K562 (cell line): ENCODE measurements at regions not wholly inside any gene's neighbourhood (a gene's known extent, or its start where the extent isn't known, plus 50 kb on each side); places are given as distances from the start of the nearest gene placed in this dataset.

Experiments used
- ATAC-seq: fragments of 200-7000 bp; cut with Tn5 transposase; 3 replicates; pipeline ENCODE4 v1.9.1; 2020; ENCODE audit warnings: moderate library complexity
- BruUV-seq: library from RNA; stranded (reverse); fragments of 400-500 nt; replicated peaks from 2 replicates; lab custom pipeline; 2021; lab: Mats Ljungman, UMichigan
- CTCF ChIA-PET: fragments of 300-600 bp; formaldehyde crosslinking; extraction: SDS; loops from one replicate; lab custom pipeline; 2021; ENCODE audit warnings: low intra/inter-chr PET ratio; lab: Yijun Ruan, JAX
- POLR2A ChIA-PET: fragments of 300-600, 350-650 bp; sonication (Branson Sonifier 250); formaldehyde crosslinking; extraction: SDS; loops from one replicate; lab custom pipeline; 2021; ENCODE audit warnings: antibody characterized with exemption, inconsistent platforms; lab: Yijun Ruan, JAX
- DNase-seq, 4 experiments: peaks; one replicate each; pipeline versions ENCODE4 v3.0.0 to v3.0.0-alpha.2; 2011 to 2018; ENCODE audit warnings: low spot score in 3 of 4, mixed read lengths in 3 of 4; ENCODE audit errors: extremely low read depth in 1 of 4
- FAIRE-seq: peaks from 2 replicates; lab custom pipeline; 2011; peaks lifted over from hg19 to GRCh38; lab: Jason Lieb, UNC
- H2AFZ ChIP-seq: 2 replicates; pipeline ENCODE4 v1.6.0; 2011; ENCODE audit warnings: low read depth, low read length, control low read depth, inconsistent platforms
- H3K27ac ChIP-seq: fragments of 200-600 bp; 3 replicates; pipeline ENCODE4 v1.8.0; 2011; ENCODE audit warnings: low read depth, mild to moderate bottlenecking, control low read depth, inconsistent platforms, low read length, moderate library complexity, mixed read lengths; ENCODE audit errors: extremely low read depth
- H3K27me3 ChIP-seq, 2 experiments: fragments of 300-600 bp in 1 of 2; 2 replicates in 1 of 2; 3 replicates in 1 of 2; pipeline versions ENCODE4 v1.6.0 to v1.8.0; 2011; ENCODE audit warnings: inconsistent platforms in 2 of 2, low read length in 2 of 2, mild to moderate bottlenecking in 1 of 2, mixed read lengths in 1 of 2, moderate library complexity in 1 of 2; ENCODE audit not compliant: control insufficient read depth in 2 of 2, insufficient read depth in 2 of 2
- H3K36me3 ChIP-seq: fragments of 300-600 bp; 3 replicates; pipeline ENCODE4 v1.8.0; 2011; ENCODE audit warnings: mild to moderate bottlenecking, low read length, inconsistent platforms; ENCODE audit not compliant: control insufficient read depth, insufficient read depth
- H3K4me1 ChIP-seq, 2 experiments: fragments of 200-600 bp in 1 of 2; replicated peaks in 1 of 2; 2 replicates in 1 of 2; 3 replicates in 1 of 2; pipeline versions ENCODE4 v1.5.1 to v1.8.0; 2011; ENCODE audit warnings: inconsistent platforms in 2 of 2, low read length in 2 of 2, mild to moderate bottlenecking in 1 of 2, mixed read lengths in 1 of 2, moderate library complexity in 1 of 2; ENCODE audit not compliant: control insufficient read depth in 2 of 2, insufficient read depth in 2 of 2
- H3K4me2 ChIP-seq: 2 replicates; pipeline ENCODE4 v1.6.1; 2011; ENCODE audit warnings: low read length, control low read depth, inconsistent platforms, mixed read lengths; ENCODE audit not compliant: insufficient read depth
- H3K4me3 ChIP-seq: fragments of 200-600 bp; sonication (generic), shearing (Covaris generic); 2 replicates; pipeline ENCODE4 v1.5.1; 2016; ENCODE audit warnings: control low read depth, inconsistent platforms
- H3K79me2 ChIP-seq: fragments of 200-600 bp; 3 replicates; pipeline ENCODE4 v1.8.0; 2011; ENCODE audit warnings: low read length, inconsistent platforms; ENCODE audit not compliant: control insufficient read depth, insufficient read depth
- H3K9ac ChIP-seq, 2 experiments: 2 replicates each; pipeline versions ENCODE4 v1.6.0 to v1.6.1; 2011; ENCODE audit warnings: low read depth in 2 of 2, low read length in 2 of 2, control low read depth in 1 of 2, inconsistent platforms in 1 of 2, mild to moderate bottlenecking in 1 of 2, mixed read lengths in 1 of 2; ENCODE audit not compliant: insufficient read depth in 1 of 2
- H3K9me1 ChIP-seq: one replicate; pipeline ENCODE4 v1.6.0; 2011; ENCODE audit warnings: inconsistent platforms, mild to moderate bottlenecking, low read length, moderate library complexity; ENCODE audit not compliant: control insufficient read depth, insufficient read depth
- H3K9me3 ChIP-seq: replicated peaks from 2 replicates; pipeline ENCODE4 v1.5.1; 2011; ENCODE audit warnings: low read depth, low read length, inconsistent platforms; ENCODE audit not compliant: control insufficient read depth, insufficient read depth
- H4K20me1 ChIP-seq: replicated peaks from 2 replicates; pipeline ENCODE4 v1.6.1; 2011; ENCODE audit warnings: low read length, inconsistent platforms, mixed read lengths; ENCODE audit not compliant: control insufficient read depth, insufficient read depth
- TRIM28 ChIP-seq: fragments of 450-650 bp; IDR thresholded peaks from 2 replicates; pipeline ENCODE4 v1.6.1; 2017
- WGBS: fragments of 100-300 bp; shearing (Covaris generic); methylation state at CpG from one replicate; pipeline ENCODE4 v1.1.6; 2016; ENCODE audit warnings: low coverage, mixed read lengths; ENCODE audit not compliant: insufficient coverage; ENCODE audit errors: missing lambda C conversion rate; 5-methylcytosine and 5-hydroxymethylcytosine counted together
- in situ Hi-C: fragments of 300-500 bp; cut with MboI; formaldehyde crosslinking; loops from 4 replicates; pipeline ENCODE4 v1.15.0; 2018; ENCODE audit warnings: inconsistent platforms, mixed read lengths
- intact Hi-C: fragments of 100-400 bp; cut with micrococcal nuclease; formaldehyde crosslinking; loops from 2 replicates; pipeline ENCODE4 v1.14.2; 2022
- TF ChIP-seq, protein P1 (sequence below), 2 experiments: fragments of 450-650 bp; IDR thresholded peaks; 2 replicates each; pipeline ENCODE4 v1.6.1; 2016; ENCODE audit warnings: mild to moderate bottlenecking in 2 of 2, borderline replicate concordance in 1 of 2, low read depth in 1 of 2, moderate library complexity in 1 of 2

DNA sequence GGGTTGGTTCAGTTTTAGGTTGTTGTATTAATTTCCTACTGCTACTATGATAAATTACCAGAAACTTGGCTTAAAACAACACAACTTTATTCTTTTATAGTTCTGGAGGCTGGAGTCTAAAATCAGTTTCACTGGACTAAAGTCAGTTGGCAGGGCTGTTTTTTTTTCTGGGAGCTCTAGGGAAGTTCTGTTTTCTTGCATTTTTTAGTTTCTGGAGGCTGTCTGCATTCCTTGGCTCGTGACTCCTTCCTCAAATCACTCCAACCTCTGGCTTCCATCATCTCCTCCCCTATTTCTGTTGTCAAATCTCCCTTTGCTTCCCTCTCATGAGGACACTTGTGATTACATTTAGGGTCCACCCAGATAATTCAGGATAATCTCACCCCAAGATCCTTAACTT lies 51.3 kb upstream of the SUB1 start:
- H3K9me3 ChIP-seq = no peaks in the 10 kb centered on the region
- intact Hi-C loops (loop anchor here (5.0 kb wide), 1 partner anchor 53 kb away; the partner anchor contains the start of gene SUB1), in situ Hi-C loops (no loop called here)
- ATAC-seq (no peak), FAIRE-seq (no peak), DNase-seq (no peak)
- no peak overlapping the region for H2AFZ ChIP-seq
- 0% methylated on average over 1 of the region's 1 CpG for WGBS
- no peaks in the 10 kb centered on the region for H3K36me3 ChIP-seq
- no peak overlapping the region for H3K27ac ChIP-seq
- no peaks in the 10 kb centered on the region for H4K20me1 ChIP-seq
- peaks cover 6 to 18% of the 10 kb centered on the region in 2 experiments; a peak in 4 of 5 replicates for H3K27me3 ChIP-seq
- no peaks in the 10 kb centered on the region for H3K79me2 ChIP-seq
- no peak overlapping the region for H3K4me3 ChIP-seq
- no peak overlapping the region for H3K4me2 ChIP-seq
- ChIA-PET POLR2A (interaction anchor here (0.6 kb wide), 1 partner anchor 289 kb away, joined by 3 read pairs; no protein-coding TSS in a partner anchor), CTCF (no interaction called here)
- no TSS peak for BruUV-seq
- H3K9me1 ChIP-seq = no peaks in the 10 kb centered on the region
- H3K4me1 ChIP-seq = peaks cover 0 to 2% of the 10 kb centered on the region in 2 experiments; a peak in 1 of 5 replicates
- TF ChIP-seq, protein P1, sequence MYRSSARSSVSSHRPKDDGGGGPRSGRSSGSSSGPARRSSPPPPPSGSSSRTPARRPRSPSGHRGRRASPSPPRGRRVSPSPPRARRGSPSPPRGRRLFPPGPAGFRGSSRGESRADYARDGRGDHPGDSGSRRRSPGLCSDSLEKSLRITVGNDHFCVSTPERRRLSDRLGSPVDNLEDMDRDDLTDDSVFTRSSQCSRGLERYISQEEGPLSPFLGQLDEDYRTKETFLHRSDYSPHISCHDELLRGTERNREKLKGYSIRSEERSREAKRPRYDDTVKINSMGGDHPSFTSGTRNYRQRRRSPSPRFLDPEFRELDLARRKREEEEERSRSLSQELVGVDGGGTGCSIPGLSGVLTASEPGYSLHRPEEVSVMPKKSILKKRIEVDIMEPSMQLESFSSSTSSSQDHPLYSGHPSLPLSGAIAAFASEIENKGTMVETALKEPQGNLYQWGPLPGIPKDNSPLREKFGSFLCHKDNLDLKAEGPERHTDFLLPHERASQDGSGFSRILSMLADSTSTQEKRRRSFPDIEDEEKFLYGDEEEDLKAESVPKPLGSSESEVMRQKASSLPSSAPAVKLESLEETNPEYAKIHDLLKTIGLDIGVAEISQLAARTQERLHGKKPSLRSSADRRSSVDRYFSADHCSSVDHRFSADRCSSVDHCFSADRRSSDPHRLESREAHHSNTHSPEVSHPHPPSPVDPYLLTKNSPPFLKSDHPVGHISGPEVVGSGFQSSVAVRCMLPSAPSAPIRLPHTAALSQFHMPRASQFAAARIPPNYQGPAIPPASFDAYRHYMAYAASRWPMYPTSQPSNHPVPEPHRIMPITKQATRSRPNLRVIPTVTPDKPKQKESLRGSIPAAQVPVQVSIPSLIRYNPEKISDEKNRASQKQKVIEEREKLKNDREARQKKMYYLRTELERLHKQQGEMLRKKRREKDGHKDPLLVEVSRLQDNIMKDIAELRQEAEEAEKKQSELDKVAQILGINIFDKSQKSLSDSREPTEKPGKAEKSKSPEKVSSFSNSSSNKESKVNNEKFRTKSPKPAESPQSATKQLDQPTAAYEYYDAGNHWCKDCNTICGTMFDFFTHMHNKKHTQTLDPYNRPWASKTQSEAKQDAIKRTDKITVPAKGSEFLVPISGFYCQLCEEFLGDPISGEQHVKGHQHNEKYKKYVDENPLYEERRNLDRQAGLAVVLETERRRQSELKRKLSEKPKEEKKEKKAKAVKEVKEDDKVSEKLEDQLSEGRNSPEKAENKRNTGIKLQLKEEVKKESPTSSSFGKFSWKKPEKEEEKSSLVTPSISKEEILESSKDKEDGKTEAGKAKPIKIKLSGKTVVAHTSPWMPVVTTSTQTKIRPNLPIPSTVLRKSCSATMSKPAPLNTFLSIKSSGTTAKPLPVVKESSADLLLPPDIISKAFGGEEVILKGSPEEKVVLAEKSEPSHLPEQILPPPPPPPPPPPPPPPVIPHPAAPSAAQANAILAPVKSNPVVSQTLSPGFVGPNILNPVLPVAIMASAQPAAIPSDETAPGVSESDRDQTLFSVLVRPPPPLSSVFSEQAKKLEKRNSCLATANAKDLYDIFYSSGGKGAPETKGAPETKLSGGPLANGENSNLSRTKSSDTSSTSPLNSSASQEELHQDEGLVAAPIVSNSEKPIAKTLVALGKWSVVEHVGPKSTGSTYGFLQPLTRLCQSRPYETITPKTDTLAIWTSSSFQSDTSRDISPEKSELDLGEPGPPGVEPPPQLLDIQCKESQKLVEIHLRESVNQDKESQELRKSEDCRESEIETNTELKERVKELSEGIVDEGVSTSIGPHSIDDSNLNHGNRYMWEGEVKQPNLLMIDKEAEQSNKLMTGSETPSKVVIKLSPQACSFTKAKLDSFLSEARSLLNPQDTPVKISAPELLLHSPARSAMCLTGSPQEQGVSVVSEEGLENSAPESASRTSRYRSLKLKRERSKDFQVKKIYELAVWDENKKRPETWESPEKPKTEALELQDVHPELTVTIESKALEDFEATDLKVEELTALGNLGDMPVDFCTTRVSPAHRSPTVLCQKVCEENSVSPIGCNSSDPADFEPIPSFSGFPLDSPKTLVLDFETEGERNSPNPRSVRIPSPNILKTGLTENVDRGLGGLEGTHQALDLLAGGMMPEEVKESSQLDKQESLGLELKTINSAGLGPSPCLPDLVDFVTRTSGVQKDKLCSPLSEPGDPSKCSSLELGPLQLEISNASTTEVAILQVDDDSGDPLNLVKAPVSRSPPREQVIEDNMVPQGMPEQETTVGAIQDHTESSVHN (IDR thresholded peaks at IDR 0.05; ENCODE audit: borderline replicate concordance in 1 of 2, low read depth in 1 of 2) = no peak
- TF ChIP-seq TRIM28 = no peak
- H3K9ac ChIP-seq = no peak overlapping the region
